HG02943 (cell line): ENCODE measurements at regions not wholly inside any gene's neighbourhood (a gene's known extent, or its start where the extent isn't known, plus 50 kb on each side); places are given as distances from the start of the nearest gene placed in this dataset.
"Not testable (repeated sequence)": the region's sequence is repeated elsewhere in the genome, so short reads cannot be mapped to it uniquely, and the experiment has no call there.

Experiments
- ATAC-seq: cut with Tn5 transposase; IDR thresholded peaks from one replicate; pipeline ENCODE4 v1.9.1; 2021; ENCODE audit warnings: mild to moderate bottlenecking, low read depth, moderate library complexity; ENCODE audit not compliant: unreplicated experiment

GRCh38 chr7:81161451-81162075, 242.7 kb upstream of the SEMA3C start:
- no peak for ATAC-seq

- no peak for ATAC-seq
Observed at GRCh38 chr7:81159402-81159801, 240.6 kb upstream of the SEMA3C start.

- ATAC-seq, result no peak
Observed at GRCh38 chr7:81158189-81158588, 239.3 kb upstream of the SEMA3C start.

GRCh38 chr7:81155654-81156373, 237.0 kb upstream of the SEMA3C start:
- ATAC-seq, result no peak

- ATAC-seq, result no peak
Observed at GRCh38 chr7:81154565-81154964, 235.7 kb upstream of the SEMA3C start.

GRCh38 chr7:81152925-81153324, 234.1 kb upstream of the SEMA3C start:
- not testable (repeated sequence) for ATAC-seq

- no peak for ATAC-seq
Observed at GRCh38 chr7:81150951-81151361, 232.1 kb upstream of the SEMA3C start.

GRCh38 chr7:81143856-81144255, 225.0 kb upstream of the SEMA3C start:
- ATAC-seq, result no peak

GRCh38 chr7:81141257-81142205, 222.7 kb upstream of the SEMA3C start:
- ATAC-seq, result not testable (repeated sequence)

GRCh38 chr7:81140775-81141174, 221.9 kb upstream of the SEMA3C start:
- no peak for ATAC-seq

GRCh38 chr7:81140252-81140651, 221.4 kb upstream of the SEMA3C start:
- ATAC-seq, result no peak

- no peak for ATAC-seq
Observed at GRCh38 chr7:81138870-81139269, 220.0 kb upstream of the SEMA3C start.

- ATAC-seq, result no peak
Observed at GRCh38 chr7:81135324-81135723, 216.5 kb upstream of the SEMA3C start.

- no peak for ATAC-seq
Observed at GRCh38 chr7:81128011-81128410, 209.2 kb upstream of the SEMA3C start.

- no peak for ATAC-seq
Observed at GRCh38 chr7:81120803-81121202, 202.0 kb upstream of the SEMA3C start.

GRCh38 chr7:81120111-81120510, 201.3 kb upstream of the SEMA3C start:
- ATAC-seq, result no peak

- ATAC-seq, result no peak
Observed at GRCh38 chr7:81114633-81115032, 195.8 kb upstream of the SEMA3C start.

- ATAC-seq, result no peak
Observed at GRCh38 chr7:81112731-81113130, 193.9 kb upstream of the SEMA3C start.

GRCh38 chr7:81111781-81112540, 193.1 kb upstream of the SEMA3C start:
- ATAC-seq, result no peak

- no peak for ATAC-seq
Observed at GRCh38 chr7:81111358-81111757, 192.5 kb upstream of the SEMA3C start.
